ENCODE measurements at regions not wholly inside any gene's neighbourhood (a gene's known extent, or its start where the extent isn't known, plus 50 kb on each side); places are given as distances from the start of the nearest gene placed in this dataset.

DNA sequence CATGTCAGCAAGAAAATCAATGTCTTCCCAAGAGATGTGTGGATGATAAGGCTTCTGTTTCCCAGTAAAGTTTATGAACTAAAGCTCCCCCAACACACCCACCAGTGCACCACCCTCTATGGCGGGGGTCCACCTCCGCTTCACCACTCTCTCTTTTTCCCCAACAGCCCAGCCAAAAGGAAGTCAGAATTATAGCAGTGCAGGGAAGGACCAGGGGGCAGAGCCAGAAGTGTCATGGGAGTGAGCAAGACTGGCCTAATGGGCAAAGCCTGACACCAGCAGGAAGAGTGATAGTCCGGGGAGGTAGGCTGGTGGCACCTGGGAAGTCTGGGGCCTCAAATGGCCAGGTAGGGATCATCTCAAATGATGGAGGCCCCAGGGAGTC, 167.7 kb downstream of the ZFP36L2 start:
- peaks cover 33% of the 10 kb centered on the region for H3K4me1 Mint-ChIP-seq
- DNase-seq, result no peak
- H3K9me3 Mint-ChIP-seq, result peaks cover 3% of the 10 kb centered on the region
- H3K27me3 Mint-ChIP-seq, result no peaks in the 10 kb centered on the region
- H3K36me3 Mint-ChIP-seq, result peaks cover 3% of the 10 kb centered on the region
- H3K4me3 Mint-ChIP-seq, result no peak overlapping the region
- no peak overlapping the region for H3K27ac Mint-ChIP-seq

DNA sequence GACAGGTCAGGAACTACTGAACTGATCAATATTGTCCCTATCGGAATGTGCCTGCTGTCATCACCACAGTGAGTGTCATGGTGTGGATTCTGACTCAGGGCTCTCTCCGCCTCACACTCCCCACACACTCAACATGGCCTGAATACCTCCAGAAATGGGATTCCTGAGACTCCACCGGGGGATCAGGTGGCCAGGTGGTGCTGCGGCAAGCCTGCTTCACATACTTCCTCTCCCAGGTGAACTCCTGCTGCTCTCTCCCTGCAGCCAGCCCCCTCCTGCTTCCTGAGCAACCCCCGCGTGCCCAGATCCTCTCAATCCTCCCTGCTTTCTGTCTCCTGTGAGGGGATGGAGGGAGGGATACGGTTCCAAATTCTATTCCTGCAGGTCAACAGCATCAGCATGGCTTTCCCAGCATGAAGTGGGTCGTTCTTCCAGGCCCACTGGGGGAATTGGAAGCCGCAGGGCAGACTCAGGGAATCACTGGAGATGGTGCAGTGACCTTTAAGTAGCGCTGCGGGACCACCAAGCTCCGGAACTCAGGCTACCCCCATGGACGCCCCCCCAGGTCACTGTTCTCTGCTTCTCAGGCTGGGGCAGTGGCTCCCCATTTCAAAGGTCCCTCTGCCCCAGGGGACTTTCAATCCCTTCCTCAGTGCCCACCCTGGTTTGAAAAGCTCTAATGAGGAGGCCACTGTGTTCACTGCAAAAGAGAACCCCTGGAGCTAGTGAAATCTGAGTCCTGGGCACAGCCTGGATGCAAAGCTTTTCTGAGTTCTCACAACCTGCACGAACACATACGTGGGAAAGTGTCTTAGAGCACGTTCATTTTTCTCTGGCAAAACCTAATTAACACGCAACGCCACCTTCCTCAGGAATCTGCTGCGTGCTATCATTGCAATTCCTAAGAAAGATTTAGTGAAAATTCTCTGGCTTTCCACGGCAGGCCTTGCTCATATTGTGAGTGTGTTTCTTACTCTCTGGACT, 168.4 kb downstream of the ZFP36L2 start:
- H3K27ac Mint-ChIP-seq, result no peak overlapping the region
- peaks cover 3% of the 10 kb centered on the region for H3K36me3 Mint-ChIP-seq
- DNase-seq, result no peak
- no peaks in the 10 kb centered on the region for H3K27me3 Mint-ChIP-seq
- H3K4me1 Mint-ChIP-seq, result peaks cover 33% of the 10 kb centered on the region
- peak overlapping the region; percentile 3 for H3K4me3 Mint-ChIP-seq
- peaks cover 3% of the 10 kb centered on the region for H3K9me3 Mint-ChIP-seq

DNA sequence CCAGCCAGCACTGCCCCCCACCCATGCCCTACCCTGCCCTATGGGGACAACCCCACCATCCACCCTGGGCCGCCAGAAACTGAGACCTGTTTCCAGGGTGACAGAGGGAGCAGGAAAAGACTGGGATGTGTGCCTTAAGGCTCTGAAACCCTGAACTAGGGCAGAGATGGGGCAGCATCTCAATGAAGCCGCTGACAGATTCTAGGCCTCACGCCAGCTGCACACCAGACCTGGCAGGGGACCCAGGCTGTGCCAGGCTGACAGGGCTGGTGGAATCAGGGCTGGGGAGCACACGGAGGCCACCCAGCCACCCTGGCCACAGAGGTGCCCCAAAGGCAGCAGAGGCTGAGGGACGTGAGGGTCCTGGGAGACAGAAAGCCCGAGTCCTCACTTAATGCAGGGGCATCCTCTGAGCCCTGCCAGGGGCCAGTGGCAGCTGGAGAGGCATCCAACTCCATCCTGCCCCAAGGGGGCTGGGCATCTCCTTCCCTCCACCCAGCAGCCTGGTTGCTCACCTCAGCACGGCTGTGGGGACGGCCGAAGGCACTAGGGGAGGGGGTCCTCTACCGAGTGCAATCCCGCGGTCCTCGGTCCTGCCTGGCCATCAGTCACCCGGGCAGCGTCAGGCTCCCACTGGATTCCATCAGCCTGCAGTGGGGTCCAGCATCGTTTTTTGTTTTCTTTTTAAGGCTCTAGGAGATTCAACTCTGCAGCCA, 169.2 kb downstream of the ZFP36L2 start:
- no peak overlapping the region for H3K27ac Mint-ChIP-seq
- no peaks in the 10 kb centered on the region for H3K27me3 Mint-ChIP-seq
- peaks cover 3% of the 10 kb centered on the region for H3K36me3 Mint-ChIP-seq
- H3K4me3 Mint-ChIP-seq, result no peak overlapping the region
- peaks cover 35% of the 10 kb centered on the region for H3K4me1 Mint-ChIP-seq
- H3K9me3 Mint-ChIP-seq, result peaks cover 3% of the 10 kb centered on the region
- no peak for DNase-seq

DNA sequence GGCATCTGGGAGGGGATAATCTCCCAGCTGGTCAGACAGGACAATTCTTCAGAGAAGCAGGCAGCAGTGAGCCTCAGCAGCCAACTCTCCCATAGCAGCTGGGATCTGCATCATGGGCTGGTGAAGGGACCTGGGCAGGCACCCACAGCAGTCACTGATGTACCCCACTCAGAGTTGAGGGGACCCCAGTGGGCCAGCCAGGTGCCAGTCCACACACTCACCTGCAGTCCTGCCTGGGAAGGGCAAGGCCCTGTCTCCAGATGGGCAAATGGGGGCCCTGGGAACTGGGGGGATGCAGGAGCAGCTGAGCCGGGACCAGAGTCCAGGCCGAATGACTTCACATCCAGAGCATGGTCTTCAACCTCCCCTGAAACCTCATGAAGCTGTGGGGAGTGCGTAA, 170.4 kb downstream of the ZFP36L2 start:
- Mint-ChIP-seq H3K27ac (no peak overlapping the region), H3K27me3 (no peaks in the 10 kb centered on the region), H3K4me3 (no peak overlapping the region), H3K4me1 (peaks cover 41% of the 10 kb centered on the region), H3K9me3 (no peaks in the 10 kb centered on the region), H3K36me3 (no peaks in the 10 kb centered on the region)
- DNase-seq, result no peak

DNA sequence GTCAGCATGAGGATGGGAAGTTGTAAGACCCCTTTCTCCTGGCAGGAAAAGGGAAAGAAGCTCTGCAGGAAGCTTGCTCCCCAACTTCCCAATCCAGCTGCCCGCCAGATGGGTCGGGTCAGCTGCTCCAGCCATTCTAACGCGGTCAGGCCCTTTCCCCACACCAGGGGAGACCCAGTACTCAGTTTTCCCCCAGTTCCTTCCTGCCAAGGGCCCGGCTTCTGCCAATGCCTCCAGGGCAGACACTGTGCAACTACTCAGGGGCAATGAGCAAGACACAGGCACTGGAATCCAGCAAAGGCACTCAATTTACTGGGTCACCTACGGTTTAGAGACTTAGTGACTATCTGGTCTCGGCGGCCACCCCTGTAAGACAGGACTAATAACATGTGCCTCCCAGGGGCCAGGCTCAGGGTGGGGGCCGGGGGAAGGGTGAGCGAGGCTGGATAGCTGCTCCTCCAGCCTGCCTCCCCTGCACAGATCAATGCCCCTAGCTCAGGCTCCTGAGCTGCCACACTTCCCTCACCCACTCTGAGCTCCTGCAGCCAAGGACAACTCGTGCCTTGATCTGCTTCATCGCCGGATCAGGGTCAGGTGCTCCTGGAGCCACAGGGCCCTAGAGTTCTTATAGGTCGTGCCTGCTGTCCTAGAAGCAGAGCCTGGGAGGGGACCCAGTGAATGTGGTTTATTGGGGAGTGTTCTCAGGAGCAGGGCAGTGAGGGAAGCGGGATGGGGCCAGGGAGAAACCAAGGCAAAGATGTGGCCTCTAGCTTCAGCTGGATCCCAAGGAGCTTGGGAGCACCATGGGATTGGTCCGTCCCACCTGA, 171.1 kb downstream of the ZFP36L2 start:
- Mint-ChIP-seq H3K27me3 (no peaks in the 10 kb centered on the region), H3K36me3 (no peaks in the 10 kb centered on the region), H3K27ac (no peak overlapping the region), H3K9me3 (no peaks in the 10 kb centered on the region), H3K4me1 (peaks cover 41% of the 10 kb centered on the region), H3K4me3 (no peak overlapping the region)
- DNase-seq, result no peak

DNA sequence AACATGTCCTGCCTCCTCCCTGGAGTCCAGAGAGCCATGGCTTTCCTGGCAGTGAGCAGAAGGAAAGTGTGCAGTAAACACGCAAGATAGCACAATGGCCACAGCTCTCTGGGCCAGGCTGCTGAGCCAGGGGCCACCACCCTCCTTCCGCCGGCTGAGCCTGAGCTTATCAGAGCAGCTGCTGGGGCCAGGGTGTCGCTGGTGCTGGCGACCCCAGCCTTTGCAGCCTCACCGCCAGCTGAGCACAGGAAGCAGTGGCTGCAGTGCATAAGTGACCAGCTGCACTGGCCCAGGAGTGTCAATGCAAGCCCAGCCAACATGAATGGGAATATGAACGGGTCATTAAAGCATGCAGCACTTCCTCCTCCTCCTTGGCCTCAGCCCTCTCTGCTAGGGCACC, 172.0 kb downstream of the ZFP36L2 start:
- no peak overlapping the region for H3K27ac Mint-ChIP-seq

DNA sequence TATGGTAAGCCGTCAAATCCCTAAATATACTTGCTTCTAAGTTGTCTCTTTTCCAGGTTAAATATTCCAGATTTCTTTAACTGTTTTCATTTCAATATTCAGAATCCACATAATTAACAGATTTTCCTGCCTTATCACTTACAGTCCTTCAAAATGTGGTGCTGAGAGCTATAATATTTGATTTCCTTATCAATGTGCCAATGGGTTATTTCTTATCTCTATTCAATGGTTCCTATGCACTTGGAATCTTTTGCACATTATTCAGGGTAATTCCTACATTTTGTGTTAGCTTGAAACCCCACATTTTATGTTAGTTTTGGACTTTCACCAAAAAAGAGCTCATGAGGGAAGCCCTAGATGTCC, 173.5 kb downstream of the ZFP36L2 start:
- Mint-ChIP-seq H3K4me3 (no peak overlapping the region), H3K27me3 (no peaks in the 10 kb centered on the region), H3K36me3 (no peaks in the 10 kb centered on the region), H3K27ac (no peak overlapping the region), H3K4me1 (peaks cover 31% of the 10 kb centered on the region), H3K9me3 (no peaks in the 10 kb centered on the region)
- DNase-seq, result no peak

More for the DNA sequence above, 172.0 kb downstream of the ZFP36L2 start:
- Mint-ChIP-seq H3K4me1 (peaks cover 40% of the 10 kb centered on the region), H3K9me3 (no peaks in the 10 kb centered on the region), H3K36me3 (no peaks in the 10 kb centered on the region), H3K4me3 (no peak overlapping the region), H3K27me3 (no peaks in the 10 kb centered on the region)
- no peak for DNase-seq

DNA sequence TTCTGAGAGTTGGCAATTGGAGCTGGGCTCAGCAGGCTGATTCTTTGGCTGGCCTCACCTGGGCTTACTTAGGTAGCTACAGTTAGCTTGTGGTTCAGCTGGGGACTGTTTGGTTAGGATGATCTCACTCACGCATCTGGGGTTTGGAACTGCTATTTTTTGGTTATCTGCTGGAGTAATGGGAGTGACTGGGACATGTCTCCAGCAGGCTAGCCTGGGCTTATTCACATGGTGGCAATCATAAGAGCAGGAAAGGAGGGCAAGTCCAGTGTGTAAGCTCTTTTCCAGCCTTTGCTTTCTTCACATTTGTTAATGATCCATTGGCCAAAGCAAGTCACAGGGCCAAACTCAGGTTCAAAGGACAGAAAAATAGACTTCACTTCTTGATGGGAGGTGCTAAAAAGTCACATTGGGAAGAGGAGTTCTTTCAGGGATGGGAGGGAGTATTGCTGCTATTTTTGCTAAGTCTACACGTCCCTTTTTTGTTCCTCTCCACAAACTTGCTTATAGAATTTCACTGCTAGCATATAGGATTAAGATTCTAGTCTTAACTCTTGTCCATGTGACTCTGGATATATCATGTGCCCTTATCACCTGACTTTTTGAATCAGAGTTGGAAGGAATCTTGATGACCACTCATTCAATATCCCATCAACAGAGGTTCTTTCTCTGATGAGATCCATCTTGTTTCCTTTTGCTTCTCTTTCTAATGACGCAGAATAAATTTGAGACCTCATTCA, 174.0 kb downstream of the ZFP36L2 start:
- Mint-ChIP-seq H3K36me3 (no peaks in the 10 kb centered on the region), H3K27ac (no peak overlapping the region), H3K27me3 (no peaks in the 10 kb centered on the region), H3K4me3 (no peak overlapping the region), H3K9me3 (no peaks in the 10 kb centered on the region), H3K4me1 (peaks cover 33% of the 10 kb centered on the region)
- no peak for DNase-seq

DNA sequence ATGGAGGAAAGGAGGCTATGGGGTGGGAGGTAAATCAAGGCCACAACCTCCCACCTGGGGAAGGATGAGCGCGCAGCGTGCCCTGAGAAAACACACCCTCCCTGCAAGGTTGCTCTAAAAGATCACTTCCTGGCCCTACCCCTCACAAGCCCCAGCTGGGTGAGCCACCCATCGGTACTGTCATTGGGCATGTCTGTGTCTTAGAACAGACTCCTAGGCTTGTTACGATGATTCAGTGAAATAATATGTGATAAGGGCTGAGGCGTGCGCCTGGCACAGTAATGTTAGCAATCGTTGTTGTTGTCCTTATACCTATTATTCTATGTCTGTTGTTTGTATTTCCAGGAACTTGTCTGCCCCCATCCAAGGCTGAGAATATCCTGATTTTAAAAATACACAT, 175.1 kb downstream of the ZFP36L2 start:
- peaks cover 42% of the 10 kb centered on the region for H3K4me1 Mint-ChIP-seq
- H3K27me3 Mint-ChIP-seq, result no peaks in the 10 kb centered on the region
- no peaks in the 10 kb centered on the region for H3K9me3 Mint-ChIP-seq
- peak; percentile 15 for DNase-seq
- H3K4me3 Mint-ChIP-seq, result no peak overlapping the region
- no peak overlapping the region for H3K27ac Mint-ChIP-seq
- no peaks in the 10 kb centered on the region for H3K36me3 Mint-ChIP-seq

DNA sequence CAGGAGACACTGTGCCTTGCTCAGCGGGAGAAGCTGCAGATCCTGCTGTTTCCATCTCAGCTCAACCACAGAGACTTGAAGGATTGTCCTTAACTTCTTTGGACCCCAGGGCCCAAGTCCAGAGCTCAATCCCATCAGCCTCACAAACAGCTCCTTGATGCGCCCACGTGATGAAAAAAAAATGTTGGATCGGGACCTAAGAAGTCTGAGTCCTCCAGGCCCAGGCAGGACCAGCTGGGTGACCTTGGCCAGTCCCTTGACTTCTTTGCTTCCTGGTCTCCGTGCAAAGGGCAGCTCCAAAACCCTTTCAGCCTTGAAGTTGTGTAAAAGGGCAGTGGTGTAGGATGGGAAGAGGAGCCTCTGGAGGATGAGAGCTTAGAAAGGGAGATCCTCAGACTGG, 175.5 kb downstream of the ZFP36L2 start:
- H3K36me3 Mint-ChIP-seq, result no peaks in the 10 kb centered on the region
- no peaks in the 10 kb centered on the region for H3K27me3 Mint-ChIP-seq
- H3K4me1 Mint-ChIP-seq, result peaks cover 43% of the 10 kb centered on the region
- H3K27ac Mint-ChIP-seq, result no peak overlapping the region
- H3K9me3 Mint-ChIP-seq, result no peaks in the 10 kb centered on the region
- no peak overlapping the region for H3K4me3 Mint-ChIP-seq
- no peak for DNase-seq

DNA sequence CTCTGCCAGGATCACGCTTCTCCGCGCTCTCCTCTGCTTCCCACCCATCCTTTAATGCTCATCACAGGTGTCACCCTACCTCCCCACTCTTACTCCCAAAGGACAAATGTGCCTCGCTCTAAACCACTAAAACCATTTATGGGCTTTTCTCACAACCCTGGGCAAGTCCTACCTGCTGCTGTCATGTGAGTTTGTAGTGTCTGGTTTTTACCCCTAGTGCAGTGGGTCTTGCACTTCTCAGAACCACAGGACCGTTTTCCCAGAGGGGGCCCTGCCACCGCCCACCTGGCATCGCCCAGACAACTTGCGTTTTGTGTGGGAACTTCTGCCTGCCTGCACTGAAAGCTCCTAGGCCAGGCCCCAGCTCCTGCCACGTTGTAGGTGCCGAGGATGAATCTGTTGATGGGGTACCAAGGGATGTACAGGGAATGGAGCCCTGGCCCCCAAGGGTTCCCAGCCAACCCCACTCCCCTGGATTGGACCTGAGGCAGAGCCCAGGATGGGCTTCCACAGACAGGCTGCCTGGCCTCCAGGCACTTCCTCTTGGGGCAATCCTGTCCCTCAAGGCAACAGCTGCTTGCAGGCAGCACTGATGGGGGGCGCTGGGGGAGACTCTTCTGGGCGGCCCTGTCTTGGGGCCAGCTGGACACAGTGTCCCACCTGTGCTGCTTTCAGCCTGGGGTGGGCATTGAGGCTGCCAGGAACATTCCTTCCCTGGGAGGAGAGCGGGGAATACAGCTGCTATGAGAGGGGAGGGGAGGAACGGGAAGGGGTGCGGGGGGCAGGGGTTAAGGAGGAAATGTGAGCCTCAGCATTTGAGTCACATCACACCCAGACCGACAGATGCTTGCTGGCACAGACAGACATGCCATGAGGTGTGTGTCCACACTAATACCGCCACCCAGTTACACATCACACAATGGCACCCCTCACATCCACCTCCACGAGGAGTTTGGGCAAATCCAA, 176.3 kb downstream of the ZFP36L2 start:
- Mint-ChIP-seq H3K27ac (no peak overlapping the region), H3K27me3 (no peaks in the 10 kb centered on the region), H3K4me1 (peaks cover 43% of the 10 kb centered on the region), H3K9me3 (no peaks in the 10 kb centered on the region), H3K36me3 (no peaks in the 10 kb centered on the region), H3K4me3 (no peak overlapping the region)
- no peak for DNase-seq

DNA sequence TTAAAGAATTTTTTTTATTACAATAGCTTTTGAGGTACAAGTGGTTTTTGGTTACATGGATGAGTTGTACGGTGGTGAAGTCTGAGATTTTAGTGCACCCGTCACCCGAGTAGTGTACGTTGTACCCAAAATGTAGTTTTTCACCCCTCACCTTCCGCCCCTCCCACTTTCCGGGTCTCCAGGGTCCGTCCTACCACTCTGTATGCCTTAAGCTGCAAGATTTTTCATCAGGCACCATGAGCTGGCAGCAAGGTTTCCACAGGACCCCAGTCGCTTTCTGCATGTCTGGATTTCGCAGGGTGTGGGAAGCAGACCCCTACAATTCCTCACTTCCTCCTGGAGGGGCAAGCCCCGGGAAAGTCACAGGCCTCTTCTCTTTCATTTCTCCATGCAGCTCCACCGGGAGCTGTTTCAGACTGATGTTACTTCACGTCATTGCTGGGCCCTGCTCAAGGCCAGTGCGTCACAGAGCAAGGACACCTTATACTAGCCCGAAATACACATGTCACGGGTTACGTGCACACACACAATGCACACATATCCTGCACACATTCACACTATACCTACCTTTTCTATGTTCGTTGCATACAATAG, 179.1 kb downstream of the ZFP36L2 start:
- Mint-ChIP-seq H3K27ac (no peak overlapping the region), H3K4me3 (no peak overlapping the region), H3K9me3 (no peaks in the 10 kb centered on the region), H3K27me3 (no peaks in the 10 kb centered on the region), H3K36me3 (no peaks in the 10 kb centered on the region), H3K4me1 (peaks cover 42% of the 10 kb centered on the region)
- DNase-seq, result no peak

DNA sequence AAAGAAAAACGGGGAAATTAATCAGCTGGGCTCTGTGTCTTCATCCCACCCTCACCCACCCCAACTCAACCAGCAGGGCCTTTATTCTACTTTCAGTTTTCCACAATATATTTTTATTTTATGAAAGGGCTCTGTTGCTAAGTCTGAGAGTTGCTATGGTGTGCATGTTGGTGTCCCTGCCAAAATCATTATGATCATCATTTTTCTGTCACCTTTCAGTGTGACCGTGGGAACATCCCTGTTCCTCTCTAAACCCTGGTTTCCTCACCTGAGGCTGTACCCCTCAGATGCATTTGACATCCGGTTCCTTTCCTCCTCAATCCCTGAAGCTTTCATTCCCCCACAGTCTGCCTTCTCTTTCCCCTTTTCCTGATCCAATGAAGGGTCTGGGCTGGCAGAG, 180.5 kb downstream of the ZFP36L2 start:
- Mint-ChIP-seq H3K4me3 (no peak overlapping the region), H3K27ac (peak overlapping the region; percentile 38), H3K27me3 (no peaks in the 10 kb centered on the region), H3K4me1 (peaks cover 30% of the 10 kb centered on the region), H3K36me3 (no peaks in the 10 kb centered on the region), H3K9me3 (no peaks in the 10 kb centered on the region)
- DNase-seq, result no peak
